GM21360 (cell line): ENCODE measurements at regions not wholly inside any gene's neighbourhood (a gene's known extent, or its start where the extent isn't known, plus 50 kb on each side); places are given as distances from the start of the nearest gene placed in this dataset.

Experiments used
- ATAC-seq: cut with Tn5 transposase; IDR thresholded peaks from one replicate; pipeline ENCODE4 v1.9.1; 2021; ENCODE audit warnings: mild to moderate bottlenecking, moderate library complexity; ENCODE audit not compliant: unreplicated experiment

GRCh38 chr18:76579301-76579695 lies 84.3 kb upstream of the ZNF516 start:
- no peak for ATAC-seq

- ATAC-seq = no peak
These were observed 83.7 kb upstream of the ZNF516 start for GRCh38 chr18:76578571-76579300.

- ATAC-seq = no peak
These were observed 78.4 kb upstream of the ZNF516 start for GRCh38 chr18:76573325-76574025.

GRCh38 chr18:76572518-76573247 lies 77.6 kb upstream of the ZNF516 start:
- ATAC-seq = no peak

GRCh38 chr18:76571689-76572088 lies 76.6 kb upstream of the ZNF516 start:
- ATAC-seq = no peak

- ATAC-seq = no peak
These were observed 75.8 kb upstream of the ZNF516 start for GRCh38 chr18:76570856-76571255.

GRCh38 chr18:76569644-76570419 lies 74.8 kb upstream of the ZNF516 start:
- ATAC-seq = no peak

GRCh38 chr18:76568731-76569130 lies 73.7 kb upstream of the ZNF516 start:
- no peak for ATAC-seq

GRCh38 chr18:76567835-76568445 lies 72.9 kb upstream of the ZNF516 start:
- no peak for ATAC-seq

GRCh38 chr18:76566987-76567386 lies 71.9 kb upstream of the ZNF516 start:
- ATAC-seq = no peak

GRCh38 chr18:76565238-76566173 lies 70.5 kb upstream of the ZNF516 start:
- no peak for ATAC-seq

- no peak for ATAC-seq
These were observed 69.7 kb upstream of the ZNF516 start for GRCh38 chr18:76564655-76565237.

GRCh38 chr18:76564117-76564516 lies 69.1 kb upstream of the ZNF516 start:
- ATAC-seq = no peak

GRCh38 chr18:76562286-76563122 lies 67.5 kb upstream of the ZNF516 start:
- no peak for ATAC-seq

- ATAC-seq = no peak
These were observed 64.0 kb upstream of the ZNF516 start for GRCh38 chr18:76558881-76559667.

GRCh38 chr18:76557026-76557575 lies 62.1 kb upstream of the ZNF516 start:
- no peak for ATAC-seq

- no peak for ATAC-seq
These were observed 59.6 kb upstream of the ZNF516 start for GRCh38 chr18:76554547-76555222.
